SK-N-SH (cell line): ENCODE measurements at regions not wholly inside any gene's neighbourhood (a gene's known extent, or its start where the extent isn't known, plus 50 kb on each side); places are given as distances from the start of the nearest gene placed in this dataset.

Source experiments
- CTCF ChIA-PET: fragments of 300-600, 350-600 bp; formaldehyde crosslinking; extraction: SDS; loops from one replicate; lab custom pipeline; 2021; lab: Yijun Ruan, JAX
- POLR2A ChIA-PET: fragments of 350-600 bp; sonication (Branson Sonifier 250); formaldehyde crosslinking; extraction: SDS; loops from one replicate; lab custom pipeline; 2020; ENCODE audit warnings: antibody characterized with exemption, inconsistent platforms; lab: Yijun Ruan, JAX
- DNase-seq: peaks from one replicate; pipeline ENCODE4 v3.0.0; 2012
- H2AFZ ChIP-seq: fragments of 200-600 bp; sonication (generic); 2 replicates; pipeline ENCODE4 v1.8.1; 2016; ENCODE audit warnings: antibody characterized with exemption, mild to moderate bottlenecking, low read depth
- H3F3A ChIP-seq: fragments of 200-600 bp; sonication (generic); replicated peaks from 2 replicates; pipeline ENCODE3; 2016; ENCODE audit warnings: antibody characterized with exemption, mild to moderate bottlenecking; ENCODE audit not compliant: insufficient read depth
- H3K27ac ChIP-seq, 2 experiments: fragments of 200-500 bp in 1 of 2; fragments of 200-600 bp in 1 of 2; sonication (Bioruptor generic) in 1 of 2; sonication (generic), shearing (Covaris generic) in 1 of 2; 2 replicates each; pipeline versions ENCODE4 v1.5.1 to v1.6.1; 2014 to 2016; ENCODE audit warnings: low read depth in 2 of 2, inconsistent platforms in 1 of 2, low read length in 1 of 2, mild to moderate bottlenecking in 1 of 2, mixed read lengths in 1 of 2
- H3K27me3 ChIP-seq: fragments of 200-600 bp; sonication (generic), shearing (Covaris generic); 2 replicates; pipeline ENCODE4 v1.6.1; 2016; ENCODE audit warnings: mixed run types; ENCODE audit not compliant: insufficient read depth
- H3K36me3 ChIP-seq, 2 experiments: fragments of 200-500 bp in 1 of 2; fragments of 200-600 bp in 1 of 2; sonication (Bioruptor generic) in 1 of 2; sonication (generic) in 1 of 2; replicated peaks in 1 of 2; 2 replicates each; pipeline versions ENCODE3 to v1.5.1; 2014 to 2016; ENCODE audit warnings: low read length in 1 of 2, mild to moderate bottlenecking in 1 of 2; ENCODE audit not compliant: insufficient read depth in 2 of 2, control insufficient read depth in 1 of 2
- H3K4me1 ChIP-seq, 2 experiments: fragments of 200-500 bp in 1 of 2; fragments of 200-600 bp in 1 of 2; sonication (Bioruptor generic) in 1 of 2; sonication (generic), shearing (Covaris generic) in 1 of 2; 2 replicates each; pipeline versions ENCODE4 v1.5.1 to v1.6.1; 2014 to 2016; ENCODE audit warnings: low read depth in 1 of 2, low read length in 1 of 2, mixed run types in 1 of 2; ENCODE audit not compliant: insufficient read depth in 2 of 2, control insufficient read depth in 1 of 2
- H3K4me2 ChIP-seq: fragments of 200-600 bp; sonication (generic), shearing (Covaris generic); 2 replicates; pipeline ENCODE4 v1.6.1; 2017; ENCODE audit warnings: mixed run types
- H3K4me3 ChIP-seq, 2 experiments: fragments of 200-500 bp in 1 of 2; fragments of 200-600 bp in 1 of 2; sonication (Bioruptor generic) in 1 of 2; sonication (generic), shearing (Covaris generic) in 1 of 2; 2 replicates each; pipeline versions ENCODE4 v1.5.1 to v1.8.1; 2014 to 2016; ENCODE audit warnings: low read depth in 2 of 2, inconsistent platforms in 1 of 2, low read length in 1 of 2, mild to moderate bottlenecking in 1 of 2, mixed read lengths in 1 of 2, moderate library complexity in 1 of 2
- H3K79me2 ChIP-seq: fragments of 200-600 bp; sonication (generic); 2 replicates; pipeline ENCODE4 v1.8.1; 2017; ENCODE audit warnings: mild to moderate bottlenecking; ENCODE audit not compliant: insufficient read depth
- H3K9ac ChIP-seq: fragments of 200-600 bp; sonication (generic); 2 replicates; pipeline ENCODE4 v1.6.1; 2017; ENCODE audit warnings: mixed run types
- H3K9me2 ChIP-seq: fragments of 200-600 bp; sonication (generic); 2 replicates; pipeline ENCODE4 v1.6.1; 2017; ENCODE audit warnings: mixed run types
- H3K9me3 ChIP-seq: fragments of 200-600 bp; sonication (generic); 2 replicates; pipeline ENCODE4 v1.6.1; 2017; ENCODE audit warnings: mixed run types, mild to moderate bottlenecking, moderate library complexity
- H4K20me1 ChIP-seq: fragments of 200-600 bp; sonication (generic); 2 replicates; pipeline ENCODE4 v1.6.1; 2017; ENCODE audit warnings: mild to moderate bottlenecking, mixed run types; ENCODE audit not compliant: insufficient read depth
- CTCF ChIP-seq: fragments of 200-600 bp; sonication (generic); IDR thresholded peaks from 2 replicates; pipeline ENCODE4 v1.6.1; 2017; ENCODE audit warnings: antibody characterized with exemption, mild to moderate bottlenecking, moderate library complexity
- ELF1 ChIP-seq: IDR thresholded peaks from 2 replicates; pipeline ENCODE4 v1.4.0; 2012
- FOXJ3 ChIP-seq: sonication (generic); formaldehyde crosslinking; IDR thresholded peaks from 2 replicates; pipeline ENCODE4 v1.5.1; 2020; ENCODE audit warnings: mild to moderate bottlenecking, missing genetic modification reagents
- IRF3 ChIP-seq: fragments of 150-350 bp; IDR thresholded peaks from 2 replicates; pipeline ENCODE4 v1.6.1; 2016; ENCODE audit warnings: mild to moderate bottlenecking, low read depth, low read length
- JUND ChIP-seq: IDR thresholded peaks from 2 replicates; pipeline ENCODE4 v1.4.0; 2012
- MAX ChIP-seq: IDR thresholded peaks from 2 replicates; pipeline ENCODE4 v1.4.0; 2012; ENCODE audit warnings: low read depth
- MEF2A ChIP-seq: IDR thresholded peaks from 2 replicates; pipeline ENCODE4 v1.4.0; 2012; ENCODE audit warnings: low read depth, borderline replicate concordance
- MXI1 ChIP-seq: IDR thresholded peaks from 2 replicates; pipeline ENCODE4 v1.6.1; 2012; ENCODE audit warnings: mild to moderate bottlenecking, low read depth, low read length, improper control_type of control experiment
- NFIC ChIP-seq: IDR thresholded peaks from 2 replicates; pipeline ENCODE4 v1.4.0; 2012; ENCODE audit warnings: borderline replicate concordance
- PBX3 ChIP-seq: IDR thresholded peaks from 2 replicates; pipeline ENCODE4; 2012
- RAD21 ChIP-seq: IDR thresholded peaks from 2 replicates; pipeline ENCODE4 v1.6.1; 2012; ENCODE audit warnings: mild to moderate bottlenecking, low read length
- RCOR1 ChIP-seq: fragments of 150-350 bp; IDR thresholded peaks from 2 replicates; pipeline ENCODE4 v1.6.1; 2017; ENCODE audit warnings: antibody characterized with exemption, low read length
- REST ChIP-seq: IDR thresholded peaks from 2 replicates; pipeline ENCODE4 v1.6.1; 2012; ENCODE audit warnings: mild to moderate bottlenecking, low read depth, low read length, moderate library complexity
- SIN3A ChIP-seq: IDR thresholded peaks from 2 replicates; pipeline ENCODE4 v1.6.1; 2012; ENCODE audit warnings: low read depth, mild to moderate bottlenecking, low read length, moderate library complexity, borderline replicate concordance
- TAF1 ChIP-seq: IDR thresholded peaks from 2 replicates; pipeline ENCODE4 v1.6.1; 2012; ENCODE audit warnings: low read depth, mild to moderate bottlenecking, low read length, moderate library complexity, borderline replicate concordance
- TCF12 ChIP-seq: IDR thresholded peaks from 2 replicates; pipeline ENCODE4 v1.4.0; 2012
- TEAD4 ChIP-seq: IDR thresholded peaks from 2 replicates; pipeline ENCODE4 v1.4.0; 2012; ENCODE audit warnings: mild to moderate bottlenecking, borderline replicate concordance; ENCODE audit not compliant: insufficient read depth
- USF2 ChIP-seq: fragments of 150-350 bp; IDR thresholded peaks from 2 replicates; pipeline ENCODE4 v1.6.1; 2017; ENCODE audit warnings: antibody characterized with exemption, low read length, low read depth, borderline replicate concordance
- WGBS: methylation state at CpG from one replicate; pipeline ENCODE4 v1.1.6; 2017; ENCODE audit warnings: low lambda C conversion rate; 5-methylcytosine and 5-hydroxymethylcytosine counted together

GRCh38 chr15:36062357-36062756, 516.4 kb upstream of the DPH6 start:
- Histone ChIP-seq H3K9ac (no peak overlapping the region), H3K9me3 (no peaks in the 10 kb centered on the region), H3K79me2 (no peaks in the 10 kb centered on the region), H3K4me2 (no peak overlapping the region), H3K4me1 (no peaks in the 10 kb centered on the region), H3K36me3 (no peaks in the 10 kb centered on the region), H3K27me3 (no peaks in the 10 kb centered on the region), H4K20me1 (no peaks in the 10 kb centered on the region), H3K27ac (no peak overlapping the region)
- POLR2A ChIA-PET: no interaction called here
- no peak for DNase-seq
- 83% methylated on average over 4 of the region's 4 CpGs for WGBS
- TF ChIP-seq TEAD4 (no peak), FOXJ3 (CRISPR knock-in tag) (no peak), IRF3 (no peak), MAX (no peak), NFIC (no peak), ELF1 (no peak), RCOR1 (no peak), JUND (no peak), MXI1 (no peak), CTCF (no peak), PBX3 (no peak)
- TF ChIP-seq, all 33 proteins: peak for 0
- H3F3A ChIP-seq: no peaks in the 10 kb centered on the region
- H2AFZ ChIP-seq: no peak overlapping the region
- no peak overlapping the region for H3K4me3 ChIP-seq
- H3K9me2 ChIP-seq: no peaks in the 10 kb centered on the region
- CTCF ChIA-PET: no interaction called here

GRCh38 chr15:36066757-36067156, 512.7 kb upstream of the CDIN1 start:
- Histone ChIP-seq H3K9ac (no peak overlapping the region), H3K27ac (no peak overlapping the region), H3K4me2 (no peak overlapping the region), H3K9me2 (no peaks in the 10 kb centered on the region), H3K36me3 (no peaks in the 10 kb centered on the region), H2AFZ (no peak overlapping the region), H3K4me1 (no peaks in the 10 kb centered on the region), H3K27me3 (no peaks in the 10 kb centered on the region), H3K4me3 (no peak overlapping the region), H3K9me3 (no peaks in the 10 kb centered on the region), H4K20me1 (no peaks in the 10 kb centered on the region), H3K79me2 (no peaks in the 10 kb centered on the region), H3F3A (no peaks in the 10 kb centered on the region)
- ChIA-PET CTCF (interaction anchor here (0.9 kb wide), 1 partner anchor 11 kb away, joined by 5 read pairs; no protein-coding TSS in a partner anchor), POLR2A (no interaction called here)
- 95% methylated on average over 3 of the region's 3 CpGs for WGBS
- no peak for DNase-seq
- TF ChIP-seq SIN3A (no peak), MEF2A (no peak), REST (no peak), ELF1 (no peak), NFIC (no peak), TCF12 (no peak), RAD21 (no peak), FOXJ3 (CRISPR knock-in tag) (no peak), RCOR1 (no peak), USF2 (no peak), TAF1 (no peak)
